ENCODE measurements at regions not wholly inside any gene's neighbourhood (a gene's known extent, or its start where the extent isn't known, plus 50 kb on each side); places are given as distances from the start of the nearest gene placed in this dataset.

GRCh38 chr5:123756318-123756665 is 244.3 kb downstream of the CSNK1G3 start:
- TF ChIP-seq, protein P1, sequence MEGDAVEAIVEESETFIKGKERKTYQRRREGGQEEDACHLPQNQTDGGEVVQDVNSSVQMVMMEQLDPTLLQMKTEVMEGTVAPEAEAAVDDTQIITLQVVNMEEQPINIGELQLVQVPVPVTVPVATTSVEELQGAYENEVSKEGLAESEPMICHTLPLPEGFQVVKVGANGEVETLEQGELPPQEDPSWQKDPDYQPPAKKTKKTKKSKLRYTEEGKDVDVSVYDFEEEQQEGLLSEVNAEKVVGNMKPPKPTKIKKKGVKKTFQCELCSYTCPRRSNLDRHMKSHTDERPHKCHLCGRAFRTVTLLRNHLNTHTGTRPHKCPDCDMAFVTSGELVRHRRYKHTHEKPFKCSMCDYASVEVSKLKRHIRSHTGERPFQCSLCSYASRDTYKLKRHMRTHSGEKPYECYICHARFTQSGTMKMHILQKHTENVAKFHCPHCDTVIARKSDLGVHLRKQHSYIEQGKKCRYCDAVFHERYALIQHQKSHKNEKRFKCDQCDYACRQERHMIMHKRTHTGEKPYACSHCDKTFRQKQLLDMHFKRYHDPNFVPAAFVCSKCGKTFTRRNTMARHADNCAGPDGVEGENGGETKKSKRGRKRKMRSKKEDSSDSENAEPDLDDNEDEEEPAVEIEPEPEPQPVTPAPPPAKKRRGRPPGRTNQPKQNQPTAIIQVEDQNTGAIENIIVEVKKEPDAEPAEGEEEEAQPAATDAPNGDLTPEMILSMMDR (conservative IDR thresholded peaks at IDR 0.05): no peak
- TF ChIP-seq ZFX (IDR thresholded peaks at IDR 0.05): no peak
